C4-2B (cell line): ENCODE measurements at regions not wholly inside any gene's neighbourhood (a gene's known extent, or its start where the extent isn't known, plus 50 kb on each side); places are given as distances from the start of the nearest gene placed in this dataset.

Source experiments
- ZFX ChIP-seq: fragments of 450-650 bp; IDR thresholded peaks from 2 replicates; pipeline ENCODE4 v1.6.1; 2017
- TF ChIP-seq, protein P1 (sequence below): fragments of 450-650 bp; conservative IDR thresholded peaks from 2 replicates; pipeline ENCODE4 v1.5.1; 2017; ENCODE audit warnings: mild to moderate bottlenecking

DNA sequence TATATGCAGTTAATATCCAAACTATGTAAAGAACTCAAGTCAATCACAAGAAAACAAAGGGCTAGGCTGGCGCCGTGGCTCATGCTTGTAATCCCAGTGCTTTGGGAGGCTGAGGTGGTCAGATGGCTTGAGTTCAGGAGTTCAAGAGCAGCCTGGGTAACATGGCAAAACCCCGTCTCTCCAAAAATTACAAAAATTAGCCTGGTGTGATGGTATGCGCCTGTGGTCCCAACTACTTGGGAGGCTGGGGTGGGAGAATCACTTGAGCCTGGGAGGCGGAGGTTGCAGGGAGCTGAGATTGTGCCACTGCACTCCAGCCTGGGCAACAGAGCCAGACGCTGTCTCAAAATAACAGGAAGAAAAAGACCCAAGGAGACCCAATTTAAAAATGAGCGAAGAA, 91.9 kb upstream of the ALKAL2 start:
- TF ChIP-seq, protein P1, sequence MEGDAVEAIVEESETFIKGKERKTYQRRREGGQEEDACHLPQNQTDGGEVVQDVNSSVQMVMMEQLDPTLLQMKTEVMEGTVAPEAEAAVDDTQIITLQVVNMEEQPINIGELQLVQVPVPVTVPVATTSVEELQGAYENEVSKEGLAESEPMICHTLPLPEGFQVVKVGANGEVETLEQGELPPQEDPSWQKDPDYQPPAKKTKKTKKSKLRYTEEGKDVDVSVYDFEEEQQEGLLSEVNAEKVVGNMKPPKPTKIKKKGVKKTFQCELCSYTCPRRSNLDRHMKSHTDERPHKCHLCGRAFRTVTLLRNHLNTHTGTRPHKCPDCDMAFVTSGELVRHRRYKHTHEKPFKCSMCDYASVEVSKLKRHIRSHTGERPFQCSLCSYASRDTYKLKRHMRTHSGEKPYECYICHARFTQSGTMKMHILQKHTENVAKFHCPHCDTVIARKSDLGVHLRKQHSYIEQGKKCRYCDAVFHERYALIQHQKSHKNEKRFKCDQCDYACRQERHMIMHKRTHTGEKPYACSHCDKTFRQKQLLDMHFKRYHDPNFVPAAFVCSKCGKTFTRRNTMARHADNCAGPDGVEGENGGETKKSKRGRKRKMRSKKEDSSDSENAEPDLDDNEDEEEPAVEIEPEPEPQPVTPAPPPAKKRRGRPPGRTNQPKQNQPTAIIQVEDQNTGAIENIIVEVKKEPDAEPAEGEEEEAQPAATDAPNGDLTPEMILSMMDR = no peak
- no peak for TF ChIP-seq ZFX
